Peyer's patch (tissue), 4 donors: ENCODE measurements at regions not wholly inside any gene's neighbourhood (a gene's known extent, or its start where the extent isn't known, plus 50 kb on each side); places are given as distances from the start of the nearest gene placed in this dataset.

Experiments used
- POLR2A ChIP-seq, 2 donors: fragments of 450-650 bp; IDR thresholded peaks; one replicate each; pipeline ENCODE4 v1.5.1; 2017; ENCODE audit warnings: antibody characterized with exemption in 2 of 2, mild to moderate bottlenecking in 2 of 2, moderate library complexity in 2 of 2
- TF ChIP-seq, protein P1 (sequence below), 6 experiments: fragments of 450-650 bp in 4 of 6; fragments of 200-600 bp in 2 of 6; sonication (generic) in 1 of 6; IDR thresholded peaks; one replicate each; pipeline ENCODE4 v1.5.1; 2017 to 2019; ENCODE audit warnings: antibody characterized with exemption in 6 of 6, mild to moderate bottlenecking in 3 of 6, moderate library complexity in 1 of 6

DNA sequence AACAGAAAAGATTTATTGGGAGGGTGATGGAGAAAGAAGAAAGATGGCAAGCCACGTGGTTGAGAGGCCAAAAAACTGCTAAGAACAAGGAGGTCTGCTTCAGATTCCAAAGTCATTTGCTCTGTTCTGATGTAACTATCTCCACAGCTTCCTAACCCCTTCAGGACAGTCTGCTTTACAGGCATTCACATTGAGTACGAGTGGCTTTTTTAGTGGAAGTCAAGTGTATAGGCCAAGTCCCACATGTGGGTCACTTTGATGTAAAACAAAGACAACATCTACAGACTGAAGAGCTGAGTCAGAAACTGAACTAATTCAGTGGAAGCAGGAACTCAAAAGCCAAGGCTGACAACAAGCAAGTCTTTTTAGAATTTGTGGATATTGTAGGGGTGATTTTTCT is 128.7 kb upstream of the F3 start:
- TF ChIP-seq, protein P1, sequence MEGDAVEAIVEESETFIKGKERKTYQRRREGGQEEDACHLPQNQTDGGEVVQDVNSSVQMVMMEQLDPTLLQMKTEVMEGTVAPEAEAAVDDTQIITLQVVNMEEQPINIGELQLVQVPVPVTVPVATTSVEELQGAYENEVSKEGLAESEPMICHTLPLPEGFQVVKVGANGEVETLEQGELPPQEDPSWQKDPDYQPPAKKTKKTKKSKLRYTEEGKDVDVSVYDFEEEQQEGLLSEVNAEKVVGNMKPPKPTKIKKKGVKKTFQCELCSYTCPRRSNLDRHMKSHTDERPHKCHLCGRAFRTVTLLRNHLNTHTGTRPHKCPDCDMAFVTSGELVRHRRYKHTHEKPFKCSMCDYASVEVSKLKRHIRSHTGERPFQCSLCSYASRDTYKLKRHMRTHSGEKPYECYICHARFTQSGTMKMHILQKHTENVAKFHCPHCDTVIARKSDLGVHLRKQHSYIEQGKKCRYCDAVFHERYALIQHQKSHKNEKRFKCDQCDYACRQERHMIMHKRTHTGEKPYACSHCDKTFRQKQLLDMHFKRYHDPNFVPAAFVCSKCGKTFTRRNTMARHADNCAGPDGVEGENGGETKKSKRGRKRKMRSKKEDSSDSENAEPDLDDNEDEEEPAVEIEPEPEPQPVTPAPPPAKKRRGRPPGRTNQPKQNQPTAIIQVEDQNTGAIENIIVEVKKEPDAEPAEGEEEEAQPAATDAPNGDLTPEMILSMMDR (IDR thresholded peaks at IDR 0.05) = no peak
- no peak for TF ChIP-seq POLR2A (IDR thresholded peaks at IDR 0.05)
